ENCODE measurements at regions not wholly inside any gene's neighbourhood (a gene's known extent, or its start where the extent isn't known, plus 50 kb on each side); places are given as distances from the start of the nearest gene placed in this dataset.
"Not testable (repeated sequence)": the region's sequence is repeated elsewhere in the genome, so short reads cannot be mapped to it uniquely, and the experiment has no call there.

GRCh38 chr4:81806485-81806884, 334.8 kb upstream of the RASGEF1B start:
- DNase-seq, result no peak

GRCh38 chr4:81804849-81805248, 333.1 kb upstream of the RASGEF1B start:
- no peak for DNase-seq

GRCh38 chr4:81802285-81802846, 330.7 kb upstream of the RASGEF1B start:
- no peak for DNase-seq

- DNase-seq, result no peak
Observed at GRCh38 chr4:81799371-81799770, 327.7 kb upstream of the RASGEF1B start.

GRCh38 chr4:81796790-81797528, 325.3 kb upstream of the RASGEF1B start:
- peak; percentile 13 for DNase-seq

GRCh38 chr4:81792521-81792920, 320.8 kb upstream of the RASGEF1B start:
- no peak for DNase-seq

GRCh38 chr4:81790477-81790876, 318.8 kb upstream of the RASGEF1B start:
- DNase-seq, result no peak

- DNase-seq, result no peak
Observed at GRCh38 chr4:81789741-81790399, 318.2 kb upstream of the RASGEF1B start.

- DNase-seq, result no peak
Observed at GRCh38 chr4:81789158-81789557, 317.5 kb upstream of the RASGEF1B start.

GRCh38 chr4:81786766-81787165, 315.1 kb upstream of the RASGEF1B start:
- DNase-seq, result no peak

GRCh38 chr4:81786063-81786763, 314.5 kb upstream of the RASGEF1B start:
- no peak for DNase-seq

GRCh38 chr4:81785338-81785737, 313.6 kb upstream of the RASGEF1B start:
- no peak for DNase-seq

GRCh38 chr4:81783558-81783957, 311.9 kb upstream of the RASGEF1B start:
- no peak for DNase-seq

- DNase-seq, result no peak
Observed at GRCh38 chr4:81781799-81782198, 310.1 kb upstream of the RASGEF1B start.

GRCh38 chr4:81777718-81778117, 306.0 kb upstream of the RASGEF1B start:
- DNase-seq, result not testable (repeated sequence)

- DNase-seq, result no peak
Observed at GRCh38 chr4:81776794-81777193, 305.1 kb upstream of the RASGEF1B start.

- DNase-seq, result no peak
Observed at GRCh38 chr4:81773557-81773956, 301.9 kb upstream of the RASGEF1B start.

- DNase-seq, result no peak
Observed at GRCh38 chr4:81771721-81772120, 300.0 kb upstream of the RASGEF1B start.

- DNase-seq, result no peak
Observed at GRCh38 chr4:81769244-81769643, 297.5 kb upstream of the RASGEF1B start.

- DNase-seq, result peak; percentile 13
Observed at GRCh38 chr4:81758574-81759264, 287.0 kb upstream of the RASGEF1B start.

- peak; percentile 22 for DNase-seq
Observed at GRCh38 chr4:81757691-81758090, 286.0 kb upstream of the RASGEF1B start.

GRCh38 chr4:81756973-81757372, 285.3 kb upstream of the RASGEF1B start:
- DNase-seq, result no peak

GRCh38 chr4:81756042-81756441, 284.3 kb upstream of the RASGEF1B start:
- no peak for DNase-seq

Measured in inflammatory macrophage treated with lipopolysaccharide for 4 hours (primary cell).